IMR-90 (cell line): ENCODE measurements at regions not wholly inside any gene's neighbourhood (a gene's known extent, or its start where the extent isn't known, plus 50 kb on each side); places are given as distances from the start of the nearest gene placed in this dataset.

Source experiments
- ATAC-seq: fragments of 200-7000 bp; cut with Tn5 transposase; 2 replicates; pipeline ENCODE4 v1.9.1; 2020; ENCODE audit warnings: low read depth, mild to moderate bottlenecking, moderate library complexity
- BruUV-seq: library from RNA; stranded (reverse); fragments of 400-500 nt; replicated peaks from 2 replicates; lab custom pipeline; 2021; lab: Mats Ljungman, UMichigan
- CTCF ChIA-PET: fragments of 300-600 bp; formaldehyde crosslinking; extraction: SDS; loops from one replicate; lab custom pipeline; 2021; ENCODE audit warnings: antibody characterized with exemption; lab: Yijun Ruan, JAX
- POLR2A ChIA-PET: fragments of 300-600 bp; sonication (Branson Sonifier 250); formaldehyde crosslinking; loops from one replicate; lab custom pipeline; 2022; ENCODE audit warnings: antibody characterized with exemption; ENCODE audit not compliant: unreplicated experiment; lab: Charles Lee
- DNase-seq: peaks from one replicate; pipeline ENCODE4 v3.0.0; 2013
- H2AFZ ChIP-seq: replicated peaks from 2 replicates; pipeline ENCODE3; 2013; ENCODE audit warnings: low read length, mild to moderate bottlenecking; ENCODE audit not compliant: poor library complexity
- H2AK5ac ChIP-seq: 2 replicates; pipeline ENCODE4 v1.6.1; 2013; ENCODE audit warnings: low read depth, low read length, inconsistent platforms
- H2AK9ac ChIP-seq: replicated peaks from 2 replicates; pipeline ENCODE3; 2013; ENCODE audit warnings: mild to moderate bottlenecking, low read depth, low read length, moderate library complexity; ENCODE audit not compliant: poor library complexity
- H2BK120ac ChIP-seq: 2 replicates; pipeline ENCODE4 v1.6.1; 2013; ENCODE audit warnings: low read depth, low read length, inconsistent platforms
- H2BK15ac ChIP-seq: 3 replicates; pipeline ENCODE4 v1.6.1; 2013; ENCODE audit warnings: low read depth, low read length, inconsistent platforms
- H2BK20ac ChIP-seq: 2 replicates; pipeline ENCODE4 v1.6.1; 2013; ENCODE audit warnings: low read depth, mild to moderate bottlenecking, inconsistent platforms, low read length, moderate library complexity
- H2BK5ac ChIP-seq: 2 replicates; pipeline ENCODE4 v1.6.1; 2013; ENCODE audit warnings: mild to moderate bottlenecking, low read depth, low read length, inconsistent platforms; ENCODE audit not compliant: poor library complexity, severe bottlenecking
- H3K14ac ChIP-seq: replicated peaks from 2 replicates; pipeline ENCODE4 v1.6.1; 2013; ENCODE audit warnings: low read depth, low read length, inconsistent platforms
- H3K18ac ChIP-seq: 2 replicates; pipeline ENCODE4 v1.6.1; 2013; ENCODE audit warnings: low read depth, low read length, control low read depth
- H3K23ac ChIP-seq: 2 replicates; pipeline ENCODE4 v1.6.1; 2013; ENCODE audit warnings: low read depth, low read length, inconsistent platforms
- H3K27ac ChIP-seq: 2 replicates; pipeline ENCODE4 v1.5.1; 2013; ENCODE audit warnings: mild to moderate bottlenecking, control low read depth, low read length; ENCODE audit not compliant: insufficient read depth
- H3K27me3 ChIP-seq: 2 replicates; pipeline ENCODE4 v1.6.1; 2013; ENCODE audit warnings: low read length; ENCODE audit not compliant: control insufficient read depth, insufficient read depth
- H3K36me3 ChIP-seq: 2 replicates; pipeline ENCODE4 v1.6.1; 2013; ENCODE audit warnings: low read length, mixed read lengths; ENCODE audit not compliant: control insufficient read depth, insufficient read depth
- H3K4ac ChIP-seq: 2 replicates; pipeline ENCODE4 v1.6.1; 2013; ENCODE audit warnings: low read depth, low read length, inconsistent platforms
- H3K4me1 ChIP-seq: 2 replicates; pipeline ENCODE4 v1.6.1; 2013; ENCODE audit warnings: low read length, mixed read lengths; ENCODE audit not compliant: control insufficient read depth, insufficient read depth
- H3K4me2 ChIP-seq: 2 replicates; pipeline ENCODE4 v1.6.1; 2013; ENCODE audit warnings: low read depth, mild to moderate bottlenecking, control low read depth, low read length, moderate library complexity
- H3K4me3 ChIP-seq: 2 replicates; pipeline ENCODE4 v1.5.1; 2013; ENCODE audit warnings: low read depth, mild to moderate bottlenecking, control low read depth, low read length, moderate library complexity; ENCODE audit not compliant: insufficient read depth
- H3K56ac ChIP-seq: 2 replicates; pipeline ENCODE4 v1.6.1; 2013; ENCODE audit warnings: low read length, inconsistent platforms; ENCODE audit not compliant: insufficient read depth; ENCODE audit errors: extremely low read depth
- H3K79me1 ChIP-seq, 2 experiments: 2 replicates each; pipeline ENCODE4 v1.6.1; 2013; ENCODE audit warnings: low read length in 2 of 2, inconsistent platforms in 1 of 2, low read depth in 1 of 2
- H3K9ac ChIP-seq: 2 replicates; pipeline ENCODE4 v1.6.1; 2013; ENCODE audit warnings: low read depth, low read length, control low read depth
- H3K9me1 ChIP-seq: 2 replicates; pipeline ENCODE4 v1.6.1; 2013; ENCODE audit warnings: low read length, inconsistent platforms; ENCODE audit not compliant: insufficient read depth
- H3K9me3 ChIP-seq: 2 replicates; pipeline ENCODE4 v1.6.1; 2013; ENCODE audit warnings: low read length; ENCODE audit not compliant: control insufficient read depth, insufficient read depth
- H4K20me1 ChIP-seq: 2 replicates; pipeline ENCODE4 v1.6.1; 2013; ENCODE audit warnings: low read length, inconsistent platforms; ENCODE audit not compliant: insufficient read depth
- H4K5ac ChIP-seq: 2 replicates; pipeline ENCODE4 v1.6.1; 2013; ENCODE audit warnings: mild to moderate bottlenecking, low read depth, low read length, control low read depth
- H4K8ac ChIP-seq, 2 experiments: 2 replicates each; pipeline ENCODE4 v1.6.1; 2013; ENCODE audit warnings: low read depth in 2 of 2, low read length in 2 of 2, control low read depth in 1 of 2, inconsistent platforms in 1 of 2
- H4K91ac ChIP-seq: 2 replicates; pipeline ENCODE4 v1.6.1; 2013; ENCODE audit warnings: low read depth, low read length, inconsistent platforms; ENCODE audit not compliant: insufficient read depth
- MAFK ChIP-seq: IDR thresholded peaks from 2 replicates; pipeline ENCODE4 v1.6.1; 2012; ENCODE audit warnings: low read depth, low read length, improper control_type of control experiment
- MAZ ChIP-seq: IDR thresholded peaks from 2 replicates; pipeline ENCODE4 v1.6.1; 2012; ENCODE audit warnings: low read depth, mild to moderate bottlenecking, low read length, improper control_type of control experiment, moderate library complexity, borderline replicate concordance
- NFE2L2 ChIP-seq: fragments of 150-350 bp; IDR thresholded peaks from 2 replicates; pipeline ENCODE4 v1.6.1; 2016; ENCODE audit warnings: low read depth, mild to moderate bottlenecking, low read length
- POLR2A ChIP-seq: IDR thresholded peaks from 2 replicates; pipeline ENCODE4 v1.6.1; 2012; ENCODE audit warnings: mild to moderate bottlenecking, low read depth, low read length
- RAD21 ChIP-seq: IDR thresholded peaks from 2 replicates; pipeline ENCODE4 v1.6.1; 2012; ENCODE audit warnings: low read length, improper control_type of control experiment
- RCOR1 ChIP-seq: IDR thresholded peaks from 2 replicates; pipeline ENCODE4 v1.6.1; 2012; ENCODE audit warnings: mild to moderate bottlenecking, low read length, improper control_type of control experiment; ENCODE audit not compliant: insufficient replicate concordance
- RFX5 ChIP-seq: IDR thresholded peaks from 2 replicates; pipeline ENCODE4 v1.8.0; 2012; ENCODE audit warnings: low read depth, mild to moderate bottlenecking, low read length, moderate library complexity
- SMC3 ChIP-seq: fragments of 150-350 bp; IDR thresholded peaks from 2 replicates; pipeline ENCODE4 v1.6.1; 2016; ENCODE audit warnings: low read depth, mild to moderate bottlenecking, antibody characterized with exemption, low read length, moderate library complexity
- WGBS, 2 experiments: methylation state at CpG; one replicate each; pipeline versions ENCODE4 v1.1.5 to v1.1.7; 2013; ENCODE audit warnings: missing lambda C conversion rate in 2 of 2; ENCODE audit not compliant: insufficient read length in 1 of 2; ENCODE audit errors: extremely low coverage in 2 of 2; 5-methylcytosine and 5-hydroxymethylcytosine counted together
- dilution Hi-C: fragments of 300-500 bp; cut with HindIII; formaldehyde crosslinking; loops from one replicate; pipeline ENCODE4 v1.14.3; 2018; ENCODE audit warnings: low sequenced_read_pairs; ENCODE audit not compliant: unreplicated experiment
- in situ Hi-C: fragments of 300-500 bp; cut with MboI; formaldehyde crosslinking; loops from 3 replicates; pipeline ENCODE4 v1.14.3; 2019; ENCODE audit warnings: low sequenced_read_pairs, inconsistent platforms, mixed read lengths
- intact Hi-C: fragments of 100-400 bp; cut with micrococcal nuclease; formaldehyde crosslinking; loops from 2 replicates; pipeline ENCODE4 v1.10.0; 2022
- TF ChIP-seq, protein P1 (sequence below): fragments of 150-350 bp; IDR thresholded peaks from 2 replicates; pipeline ENCODE4 v1.6.1; 2016; ENCODE audit warnings: low read depth, mild to moderate bottlenecking, low read length, moderate library complexity, borderline replicate concordance
- TF ChIP-seq, protein P2 (sequence below): conservative IDR thresholded peaks from 2 replicates; pipeline ENCODE4 v1.5.1; 2012; ENCODE audit warnings: mild to moderate bottlenecking, low read depth, low read length, improper control_type of control experiment
- TF ChIP-seq, protein P3 (sequence below): fragments of 150-350 bp; IDR thresholded peaks from 2 replicates; pipeline ENCODE4 v1.6.1; 2017; ENCODE audit warnings: mild to moderate bottlenecking, antibody characterized with exemption, low read length, low read depth

DNA sequence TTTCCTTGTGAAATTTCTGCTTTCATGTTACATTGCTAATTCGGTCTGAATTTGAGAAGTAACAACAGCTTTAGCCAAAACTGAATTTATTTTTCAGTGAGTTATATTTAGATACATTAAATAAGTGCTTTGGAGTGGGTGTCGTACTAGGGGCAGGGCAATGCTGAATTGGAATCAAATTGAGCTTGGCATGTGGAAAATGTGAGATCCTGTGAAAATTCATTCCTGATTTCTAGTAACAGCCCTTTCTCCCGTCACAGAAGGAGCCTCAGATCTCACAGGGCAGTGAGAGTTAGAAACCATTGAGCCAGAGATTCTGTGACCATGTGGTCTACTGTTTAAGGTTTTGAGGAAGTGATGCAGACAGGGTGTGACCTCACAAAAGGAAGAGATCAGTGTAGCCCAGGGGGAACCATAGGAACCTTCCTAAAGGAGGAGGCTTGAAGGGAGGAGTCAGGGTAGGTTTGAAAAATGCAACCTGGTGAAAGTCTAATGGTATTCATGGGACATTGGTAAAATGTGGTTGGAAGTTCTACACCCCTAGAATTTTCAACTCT, 1136.8 kb downstream of the AACS start:
- H4K8ac ChIP-seq: no peak overlapping the region
- intact Hi-C loops (no loop called here), dilution Hi-C loops (no loop called here), in situ Hi-C loops (no loop called here)
- TF ChIP-seq MAFK (no peak), POLR2A (no peak), SMC3 (no peak), RCOR1 (no peak), RAD21 (no peak), NFE2L2 (no peak), MAZ (no peak), RFX5 (no peak)
- TF ChIP-seq, protein P1, sequence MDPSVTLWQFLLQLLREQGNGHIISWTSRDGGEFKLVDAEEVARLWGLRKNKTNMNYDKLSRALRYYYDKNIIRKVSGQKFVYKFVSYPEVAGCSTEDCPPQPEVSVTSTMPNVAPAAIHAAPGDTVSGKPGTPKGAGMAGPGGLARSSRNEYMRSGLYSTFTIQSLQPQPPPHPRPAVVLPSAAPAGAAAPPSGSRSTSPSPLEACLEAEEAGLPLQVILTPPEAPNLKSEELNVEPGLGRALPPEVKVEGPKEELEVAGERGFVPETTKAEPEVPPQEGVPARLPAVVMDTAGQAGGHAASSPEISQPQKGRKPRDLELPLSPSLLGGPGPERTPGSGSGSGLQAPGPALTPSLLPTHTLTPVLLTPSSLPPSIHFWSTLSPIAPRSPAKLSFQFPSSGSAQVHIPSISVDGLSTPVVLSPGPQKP: no peak
- TF ChIP-seq, protein P2, sequence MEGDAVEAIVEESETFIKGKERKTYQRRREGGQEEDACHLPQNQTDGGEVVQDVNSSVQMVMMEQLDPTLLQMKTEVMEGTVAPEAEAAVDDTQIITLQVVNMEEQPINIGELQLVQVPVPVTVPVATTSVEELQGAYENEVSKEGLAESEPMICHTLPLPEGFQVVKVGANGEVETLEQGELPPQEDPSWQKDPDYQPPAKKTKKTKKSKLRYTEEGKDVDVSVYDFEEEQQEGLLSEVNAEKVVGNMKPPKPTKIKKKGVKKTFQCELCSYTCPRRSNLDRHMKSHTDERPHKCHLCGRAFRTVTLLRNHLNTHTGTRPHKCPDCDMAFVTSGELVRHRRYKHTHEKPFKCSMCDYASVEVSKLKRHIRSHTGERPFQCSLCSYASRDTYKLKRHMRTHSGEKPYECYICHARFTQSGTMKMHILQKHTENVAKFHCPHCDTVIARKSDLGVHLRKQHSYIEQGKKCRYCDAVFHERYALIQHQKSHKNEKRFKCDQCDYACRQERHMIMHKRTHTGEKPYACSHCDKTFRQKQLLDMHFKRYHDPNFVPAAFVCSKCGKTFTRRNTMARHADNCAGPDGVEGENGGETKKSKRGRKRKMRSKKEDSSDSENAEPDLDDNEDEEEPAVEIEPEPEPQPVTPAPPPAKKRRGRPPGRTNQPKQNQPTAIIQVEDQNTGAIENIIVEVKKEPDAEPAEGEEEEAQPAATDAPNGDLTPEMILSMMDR: no peak
- TF ChIP-seq, protein P3, sequence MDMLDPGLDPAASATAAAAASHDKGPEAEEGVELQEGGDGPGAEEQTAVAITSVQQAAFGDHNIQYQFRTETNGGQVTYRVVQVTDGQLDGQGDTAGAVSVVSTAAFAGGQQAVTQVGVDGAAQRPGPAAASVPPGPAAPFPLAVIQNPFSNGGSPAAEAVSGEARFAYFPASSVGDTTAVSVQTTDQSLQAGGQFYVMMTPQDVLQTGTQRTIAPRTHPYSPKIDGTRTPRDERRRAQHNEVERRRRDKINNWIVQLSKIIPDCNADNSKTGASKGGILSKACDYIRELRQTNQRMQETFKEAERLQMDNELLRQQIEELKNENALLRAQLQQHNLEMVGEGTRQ: no peak
- no peak overlapping the region for H2AFZ ChIP-seq
- no peak overlapping the region for H3K18ac ChIP-seq
- no peaks in the 10 kb centered on the region for H4K20me1 ChIP-seq
- H3K4me2 ChIP-seq: no peak overlapping the region
- H3K27ac ChIP-seq: no peak overlapping the region
- no peak overlapping the region for H3K4me3 ChIP-seq
- H4K91ac ChIP-seq: no peak overlapping the region
- no TSS peak for BruUV-seq
- no peak overlapping the region for H3K4ac ChIP-seq
- ATAC-seq: no peak
- no peak overlapping the region for H3K14ac ChIP-seq
- H2BK120ac ChIP-seq: no peak overlapping the region
- no peaks in the 10 kb centered on the region for H3K4me1 ChIP-seq
- H3K23ac ChIP-seq: no peak overlapping the region
- H3K56ac ChIP-seq: no peak overlapping the region
- no peaks in the 10 kb centered on the region for H3K79me1 ChIP-seq
- H3K9ac ChIP-seq: no peak overlapping the region
- DNase-seq: no peak
- no peak overlapping the region for H2BK20ac ChIP-seq
- H2AK5ac ChIP-seq: no peak overlapping the region
- POLR2A ChIA-PET: no interaction called here
- no peak overlapping the region for H2BK5ac ChIP-seq
- no peaks in the 10 kb centered on the region for H3K9me1 ChIP-seq
- H2AK9ac ChIP-seq: no peak overlapping the region
- no peaks in the 10 kb centered on the region for H3K27me3 ChIP-seq
- 0% methylated on average over 1 of the region's 3 CpGs; no CpG with 5 or more reads in 1 of the 2 experiments for WGBS, 2 experiments
- H4K5ac ChIP-seq: no peak overlapping the region
- H3K36me3 ChIP-seq: no peaks in the 10 kb centered on the region
- H3K9me3 ChIP-seq: peaks cover 14% of the 10 kb centered on the region
- CTCF ChIA-PET: no interaction called here
- no peak overlapping the region for H2BK15ac ChIP-seq
